ENCODE measurements at regions not wholly inside any gene's neighbourhood (a gene's known extent, or its start where the extent isn't known, plus 50 kb on each side); places are given as distances from the start of the nearest gene placed in this dataset.
A peak's percentile ranks its signal among the peaks of the same experiment; 100 is the strongest.

- Histone ChIP-seq H3K4me3 (ENCODE audit: low read depth in 1 of 2, low read length in 2 of 2) (no peak overlapping the region), H3K9ac (ENCODE audit: low read depth, low read length) (no peak overlapping the region), H3K27me3 (ENCODE audit: insufficient read depth, low read length, poor library complexity) (peaks cover 36% of the 10 kb centered on the region), H3K79me2 (ENCODE audit: insufficient read depth, low read length) (no peaks in the 10 kb centered on the region), H3K4me1 (ENCODE audit: insufficient read depth, low read length) (no peaks in the 10 kb centered on the region), H3K4me2 (ENCODE audit: insufficient read depth, low read length) (no peak overlapping the region), H3K36me3 (ENCODE audit: insufficient read depth, low read length) (no peaks in the 10 kb centered on the region), H3K9me3 (ENCODE audit: insufficient read depth, low read length, severe bottlenecking) (no peaks in the 10 kb centered on the region), H4K20me1 (ENCODE audit: insufficient read depth, low read length) (no peaks in the 10 kb centered on the region), H3K27ac (ENCODE audit: low read length) (no peak overlapping the region), H2AFZ (ENCODE audit: low read depth, low read length) (no peak overlapping the region)
- ATAC-seq (ENCODE audit: insufficient read depth, low read depth) (no peak), DNase-seq (no peak)
- TF ChIP-seq EZH2 (IDR thresholded peaks at IDR 0.05; ENCODE audit: borderline replicate concordance, low read depth, low read length, severe bottlenecking): no peak
- no peak for TF ChIP-seq CTCF (IDR thresholded peaks at IDR 0.05; ENCODE audit: borderline replicate concordance, extremely low read depth, low read length, poor library complexity, severe bottlenecking)
Measured at GRCh38 chr2:217597681-217598080, 405.1 kb downstream of the TNS1 start.

GRCh38 chr2:217597145-217597544, 405.6 kb downstream of the TNS1 start:
- no peaks in the 10 kb centered on the region for H4K20me1 ChIP-seq (ENCODE audit: insufficient read depth, low read length)
- H3K4me3 ChIP-seq (ENCODE audit: low read depth in 1 of 2, low read length in 2 of 2): no peak overlapping the region
- H3K36me3 ChIP-seq (ENCODE audit: insufficient read depth, low read length): no peaks in the 10 kb centered on the region
- no peak for DNase-seq
- no peaks in the 10 kb centered on the region for H3K4me1 ChIP-seq (ENCODE audit: insufficient read depth, low read length)
- TF ChIP-seq EZH2 (IDR thresholded peaks at IDR 0.05; ENCODE audit: borderline replicate concordance, low read depth, low read length, severe bottlenecking) (no peak), CTCF (IDR thresholded peaks at IDR 0.05; ENCODE audit: borderline replicate concordance, extremely low read depth, low read length, poor library complexity, severe bottlenecking) (no peak)
- H3K4me2 ChIP-seq (ENCODE audit: insufficient read depth, low read length): no peak overlapping the region
- ATAC-seq (ENCODE audit: insufficient read depth, low read depth): no peak
- H3K27me3 ChIP-seq (ENCODE audit: insufficient read depth, low read length, poor library complexity): peaks cover 33% of the 10 kb centered on the region
- H3K9ac ChIP-seq (ENCODE audit: low read depth, low read length): no peak overlapping the region
- H3K9me3 ChIP-seq (ENCODE audit: insufficient read depth, low read length, severe bottlenecking): no peaks in the 10 kb centered on the region
- no peaks in the 10 kb centered on the region for H3K79me2 ChIP-seq (ENCODE audit: insufficient read depth, low read length)
- H3K27ac ChIP-seq (ENCODE audit: low read length): no peak overlapping the region
- no peak overlapping the region for H2AFZ ChIP-seq (ENCODE audit: low read depth, low read length)

GRCh38 chr2:217593732-217594131, 409.1 kb downstream of the TNS1 start:
- Histone ChIP-seq H3K4me2 (ENCODE audit: insufficient read depth, low read length) (no peak overlapping the region), H3K79me2 (ENCODE audit: insufficient read depth, low read length) (no peaks in the 10 kb centered on the region), H3K9ac (ENCODE audit: low read depth, low read length) (no peak overlapping the region), H2AFZ (ENCODE audit: low read depth, low read length) (no peak overlapping the region), H3K36me3 (ENCODE audit: insufficient read depth, low read length) (no peaks in the 10 kb centered on the region), H3K27ac (ENCODE audit: low read length) (no peak overlapping the region), H3K4me3 (ENCODE audit: low read depth in 1 of 2, low read length in 2 of 2) (no peak overlapping the region), H3K9me3 (ENCODE audit: insufficient read depth, low read length, severe bottlenecking) (no peaks in the 10 kb centered on the region), H3K4me1 (ENCODE audit: insufficient read depth, low read length) (no peaks in the 10 kb centered on the region), H4K20me1 (ENCODE audit: insufficient read depth, low read length) (no peaks in the 10 kb centered on the region), H3K27me3 (ENCODE audit: insufficient read depth, low read length, poor library complexity) (peaks cover 16% of the 10 kb centered on the region)
- TF ChIP-seq EZH2 (IDR thresholded peaks at IDR 0.05; ENCODE audit: borderline replicate concordance, low read depth, low read length, severe bottlenecking) (no peak), CTCF (IDR thresholded peaks at IDR 0.05; ENCODE audit: borderline replicate concordance, extremely low read depth, low read length, poor library complexity, severe bottlenecking) (no peak)
- DNase-seq: peak; percentile 32
- ATAC-seq (ENCODE audit: insufficient read depth, low read depth): peak; percentile 72

GRCh38 chr2:217588266-217588665, 414.5 kb downstream of the TNS1 start:
- TF ChIP-seq CTCF (IDR thresholded peaks at IDR 0.05; ENCODE audit: borderline replicate concordance, extremely low read depth, low read length, poor library complexity, severe bottlenecking) (no peak), EZH2 (IDR thresholded peaks at IDR 0.05; ENCODE audit: borderline replicate concordance, low read depth, low read length, severe bottlenecking) (no peak)
- Histone ChIP-seq H3K9ac (ENCODE audit: low read depth, low read length) (no peak overlapping the region), H3K9me3 (ENCODE audit: insufficient read depth, low read length, severe bottlenecking) (no peaks in the 10 kb centered on the region), H3K4me3 (ENCODE audit: low read depth in 1 of 2, low read length in 2 of 2) (no peak overlapping the region), H3K79me2 (ENCODE audit: insufficient read depth, low read length) (no peaks in the 10 kb centered on the region), H2AFZ (ENCODE audit: low read depth, low read length) (no peak overlapping the region), H3K36me3 (ENCODE audit: insufficient read depth, low read length) (no peaks in the 10 kb centered on the region), H4K20me1 (ENCODE audit: insufficient read depth, low read length) (no peaks in the 10 kb centered on the region), H3K27ac (ENCODE audit: low read length) (no peak overlapping the region), H3K4me2 (ENCODE audit: insufficient read depth, low read length) (no peak overlapping the region), H3K27me3 (ENCODE audit: insufficient read depth, low read length, poor library complexity) (peaks cover 6% of the 10 kb centered on the region), H3K4me1 (ENCODE audit: insufficient read depth, low read length) (no peaks in the 10 kb centered on the region)
- no peak for DNase-seq
- no peak for ATAC-seq (ENCODE audit: insufficient read depth, low read depth)
